Muscle layer of colon (tissue), 2 donors: ENCODE measurements at regions not wholly inside any gene's neighbourhood (a gene's known extent, or its start where the extent isn't known, plus 50 kb on each side); places are given as distances from the start of the nearest gene placed in this dataset.

ENCODE experiments used
- H3K27ac ChIP-seq: one replicate; pipeline ENCODE4 v1.7.0; 2013; ENCODE audit warnings: low read depth, mild to moderate bottlenecking, low read length, moderate library complexity
- H3K27me3 ChIP-seq, 2 donors: one replicate each; pipeline ENCODE4 v1.7.0; 2013; ENCODE audit warnings: low read length in 2 of 2, mild to moderate bottlenecking in 2 of 2; ENCODE audit not compliant: insufficient read depth in 2 of 2, control insufficient read depth in 1 of 2
- H3K36me3 ChIP-seq: one replicate; pipeline ENCODE4 v1.7.0; 2013; ENCODE audit warnings: mild to moderate bottlenecking, low read length; ENCODE audit not compliant: insufficient read depth
- H3K4me1 ChIP-seq: one replicate; pipeline ENCODE4 v1.7.0; 2013; ENCODE audit warnings: mild to moderate bottlenecking, low read length; ENCODE audit not compliant: insufficient read depth
- H3K4me3 ChIP-seq, 2 donors: one replicate each; pipeline ENCODE4 v1.7.0; 2013; ENCODE audit warnings: low read length in 2 of 2, low read depth in 1 of 2, mild to moderate bottlenecking in 1 of 2, moderate library complexity in 1 of 2
- H3K9ac ChIP-seq: one replicate; pipeline ENCODE4 v1.7.0; 2013; ENCODE audit warnings: low read length
- H3K9me3 ChIP-seq: one replicate; pipeline ENCODE4 v1.7.0; 2013; ENCODE audit warnings: mild to moderate bottlenecking, low read length
- donor health status: abdominal sarcoma.
- donor health status: Adenocarcinoma of cecum.

- H3K27me3 ChIP-seq = no peaks in the 10 kb centered on the region
- peak overlapping the region; percentile 40 for H3K27ac ChIP-seq
- no peaks in the 10 kb centered on the region for H3K9me3 ChIP-seq
These were observed 242.7 kb downstream of the SYK start for GRCh38 chr9:91044354-91044753.

DNA sequence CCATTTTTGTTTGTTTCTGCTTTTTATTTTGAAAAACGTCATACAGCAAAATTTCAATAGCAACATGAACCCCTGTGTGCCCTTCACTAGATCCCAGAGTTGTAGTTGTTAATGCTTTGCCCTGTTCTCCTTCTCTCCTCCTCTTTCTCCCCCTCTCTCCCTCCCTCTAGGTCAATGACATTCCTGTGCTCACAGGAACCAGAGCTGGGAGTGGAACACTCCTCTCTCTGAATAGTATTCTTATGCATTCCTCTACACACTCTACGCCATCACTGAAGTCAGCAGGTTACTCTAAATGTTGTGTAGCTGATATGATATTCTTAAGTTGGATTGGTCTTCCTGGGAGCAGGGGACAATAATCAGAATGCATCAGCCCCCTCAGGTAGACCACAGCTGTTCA lies 243.4 kb downstream of the SYK start:
- Histone ChIP-seq H3K27me3 (no peaks in the 10 kb centered on the region), H3K9me3 (no peaks in the 10 kb centered on the region), H3K27ac (no peak overlapping the region), H3K36me3 (no peaks in the 10 kb centered on the region), H3K4me1 (peaks cover 19% of the 10 kb centered on the region), H3K4me3 (no peak overlapping the region), H3K9ac (no peak overlapping the region)

More at GRCh38 chr9:91044354-91044753, 242.7 kb downstream of the SYK start:
- Histone ChIP-seq H3K4me1 (peaks cover 19% of the 10 kb centered on the region), H3K4me3 (no peak overlapping the region), H3K9ac (no peak overlapping the region), H3K36me3 (no peaks in the 10 kb centered on the region)

DNA sequence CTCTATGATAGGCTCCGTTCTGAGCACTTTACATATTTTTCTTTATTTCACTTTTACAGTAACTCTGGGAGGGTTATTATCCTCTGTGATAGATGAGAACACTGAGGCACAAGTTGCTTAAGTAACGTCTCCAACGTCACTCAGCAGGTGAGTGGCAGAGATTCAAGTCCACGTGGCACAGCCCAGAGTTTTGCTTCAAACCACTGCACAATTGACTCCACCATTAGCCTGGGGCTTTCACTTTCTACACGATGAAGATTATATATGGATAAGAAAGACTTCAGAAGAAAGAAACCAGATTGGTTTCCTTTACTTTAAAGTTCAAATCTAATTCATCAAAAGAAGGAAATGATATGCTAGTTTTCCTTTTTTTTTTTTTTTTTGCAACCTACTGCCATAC lies 245.9 kb downstream of the SYK start:
- H3K4me3 ChIP-seq = no peak overlapping the region
- H3K27me3 ChIP-seq = no peaks in the 10 kb centered on the region
- H3K4me1 ChIP-seq = peaks cover 19% of the 10 kb centered on the region
- H3K27ac ChIP-seq = no peak overlapping the region
- H3K9me3 ChIP-seq = no peaks in the 10 kb centered on the region
- no peaks in the 10 kb centered on the region for H3K36me3 ChIP-seq
- H3K9ac ChIP-seq = no peak overlapping the region

DNA sequence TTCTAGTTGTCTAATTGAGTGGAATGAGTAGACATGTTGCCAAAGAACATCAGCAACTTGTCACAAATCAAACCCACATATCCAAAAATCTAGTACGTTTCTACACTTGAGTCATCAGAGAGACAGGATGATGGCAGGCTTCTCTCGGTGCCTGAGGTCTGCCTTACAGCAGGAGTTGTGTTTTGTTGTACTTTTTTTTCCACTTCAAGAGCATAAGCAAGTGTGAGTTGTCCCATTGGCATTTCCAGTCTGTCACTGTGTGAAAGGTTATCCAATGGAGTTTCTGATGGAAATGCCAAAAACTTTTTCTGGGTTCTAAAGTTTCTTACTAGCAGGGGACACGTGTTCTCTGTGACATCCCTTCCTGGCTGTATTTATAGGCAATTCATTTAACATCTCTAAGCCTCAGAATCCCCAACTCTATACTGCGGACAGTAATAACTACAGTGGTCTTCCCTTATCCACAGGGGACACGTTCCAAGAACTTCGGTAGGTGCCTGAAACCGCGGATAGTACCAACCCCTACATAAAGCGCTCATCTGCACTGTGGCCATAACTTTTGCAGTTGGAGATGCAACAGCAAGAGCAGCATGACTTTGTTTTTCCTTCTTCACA lies 246.5 kb downstream of the SYK start:
- H3K27ac ChIP-seq = no peak overlapping the region
- H3K4me3 ChIP-seq = no peak overlapping the region
- H3K4me1 ChIP-seq = peaks cover 19% of the 10 kb centered on the region
- H3K36me3 ChIP-seq = no peaks in the 10 kb centered on the region
- no peak overlapping the region for H3K9ac ChIP-seq
- H3K9me3 ChIP-seq = no peaks in the 10 kb centered on the region
- no peaks in the 10 kb centered on the region for H3K27me3 ChIP-seq

- no peaks in the 10 kb centered on the region for H3K9me3 ChIP-seq
- no peak overlapping the region for H3K4me3 ChIP-seq
- no peak overlapping the region for H3K9ac ChIP-seq
- H3K27me3 ChIP-seq = no peaks in the 10 kb centered on the region
- H3K27ac ChIP-seq = no peak overlapping the region
- H3K36me3 ChIP-seq = no peaks in the 10 kb centered on the region
- H3K4me1 ChIP-seq = peaks cover 16% of the 10 kb centered on the region
These were observed 247.1 kb downstream of the SYK start for GRCh38 chr9:91048749-91049148.

- no peak overlapping the region for H3K9ac ChIP-seq
- no peaks in the 10 kb centered on the region for H3K27me3 ChIP-seq
- H3K4me3 ChIP-seq = no peak overlapping the region
- H3K4me1 ChIP-seq = no peaks in the 10 kb centered on the region
- H3K9me3 ChIP-seq = no peaks in the 10 kb centered on the region
- no peak overlapping the region for H3K27ac ChIP-seq
- no peaks in the 10 kb centered on the region for H3K36me3 ChIP-seq
These were observed 252.2 kb downstream of the SYK start for GRCh38 chr9:91053824-91054223.

DNA sequence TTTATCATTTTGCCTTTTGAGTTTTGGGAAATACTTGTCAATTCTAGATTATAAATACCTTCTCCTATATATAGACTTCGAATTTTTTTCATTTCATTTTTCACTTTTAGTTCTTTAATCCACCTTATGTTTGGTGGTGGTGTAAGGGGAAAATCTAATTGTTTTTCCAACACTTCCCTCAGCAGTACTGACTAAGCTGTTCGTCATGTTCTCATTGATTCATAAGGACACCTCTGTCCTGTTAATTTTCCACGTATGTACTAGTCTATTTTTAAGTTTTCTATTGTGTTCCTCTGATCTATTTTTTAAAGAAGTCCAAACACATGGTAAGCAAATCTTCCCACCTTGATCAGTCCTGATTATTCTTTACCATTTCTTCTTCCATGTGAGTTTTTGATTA lies 254.2 kb downstream of the SYK start:
- no peak overlapping the region for H3K4me3 ChIP-seq
- no peaks in the 10 kb centered on the region for H3K9me3 ChIP-seq
- no peak overlapping the region for H3K27ac ChIP-seq
- peaks cover 9% of the 10 kb centered on the region for H3K4me1 ChIP-seq
- no peak overlapping the region for H3K9ac ChIP-seq
- H3K27me3 ChIP-seq = no peaks in the 10 kb centered on the region
- H3K36me3 ChIP-seq = no peaks in the 10 kb centered on the region

- Histone ChIP-seq H3K4me3 (no peak overlapping the region), H3K9me3 (no peaks in the 10 kb centered on the region), H3K4me1 (peaks cover 9% of the 10 kb centered on the region), H3K9ac (no peak overlapping the region), H3K27me3 (no peaks in the 10 kb centered on the region), H3K27ac (no peak overlapping the region), H3K36me3 (no peaks in the 10 kb centered on the region)
These were observed 254.9 kb downstream of the SYK start for GRCh38 chr9:91056486-91056885.

DNA sequence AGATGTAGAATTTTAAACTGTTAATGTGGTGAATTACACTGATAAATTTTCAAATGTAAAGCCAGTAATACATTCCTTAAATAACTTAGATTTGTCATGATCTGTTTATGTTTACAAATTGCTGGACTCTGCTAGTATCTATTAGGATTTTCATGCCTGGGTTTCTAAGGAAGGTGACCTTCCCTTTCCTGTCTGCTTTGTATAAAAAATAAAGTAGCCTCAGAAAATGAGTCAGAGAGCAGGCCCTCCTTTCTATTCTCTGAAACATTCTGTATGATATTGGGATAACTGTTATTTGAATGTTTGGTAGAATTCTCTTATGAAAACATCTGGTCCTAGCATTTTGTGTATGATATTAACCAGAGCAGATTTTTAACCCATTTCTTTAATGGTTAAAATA lies 255.3 kb downstream of the SYK start:
- no peaks in the 10 kb centered on the region for H3K36me3 ChIP-seq
- no peaks in the 10 kb centered on the region for H3K27me3 ChIP-seq
- peaks cover 9% of the 10 kb centered on the region for H3K4me1 ChIP-seq
- no peak overlapping the region for H3K9ac ChIP-seq
- no peaks in the 10 kb centered on the region for H3K9me3 ChIP-seq
- H3K27ac ChIP-seq = no peak overlapping the region
- H3K4me3 ChIP-seq = no peak overlapping the region

DNA sequence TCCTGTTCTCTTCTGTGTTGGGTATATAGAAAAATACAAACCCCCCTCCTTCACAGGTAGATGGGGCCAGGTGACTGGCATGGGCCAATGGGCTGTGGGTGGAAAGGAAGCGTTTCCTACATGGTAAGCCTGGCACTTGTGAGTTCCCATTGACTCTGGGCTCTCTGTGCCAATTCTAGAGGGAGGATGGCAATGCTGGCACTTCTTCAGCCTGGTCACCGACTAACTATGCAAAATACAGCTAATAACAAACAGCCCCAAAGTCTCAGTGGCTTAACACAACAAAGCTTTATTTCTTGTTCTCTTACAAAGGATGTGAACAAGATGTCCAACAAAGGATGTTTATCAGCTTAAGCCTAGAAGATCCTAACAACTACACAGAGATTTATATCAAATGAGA lies 258.1 kb downstream of the SYK start:
- no peak overlapping the region for H3K4me3 ChIP-seq
- H3K27me3 ChIP-seq = no peaks in the 10 kb centered on the region
- H3K9me3 ChIP-seq = no peaks in the 10 kb centered on the region
- H3K9ac ChIP-seq = no peak overlapping the region
- no peak overlapping the region for H3K27ac ChIP-seq
- H3K36me3 ChIP-seq = no peaks in the 10 kb centered on the region
- H3K4me1 ChIP-seq = peaks cover 9% of the 10 kb centered on the region

- Histone ChIP-seq H3K27ac (no peak overlapping the region), H3K9me3 (no peaks in the 10 kb centered on the region), H3K27me3 (no peaks in the 10 kb centered on the region), H3K4me3 (no peak overlapping the region), H3K4me1 (peaks cover 9% of the 10 kb centered on the region), H3K9ac (no peak overlapping the region), H3K36me3 (no peaks in the 10 kb centered on the region)
These were observed 259.1 kb downstream of the SYK start for GRCh38 chr9:91060520-91061343.

DNA sequence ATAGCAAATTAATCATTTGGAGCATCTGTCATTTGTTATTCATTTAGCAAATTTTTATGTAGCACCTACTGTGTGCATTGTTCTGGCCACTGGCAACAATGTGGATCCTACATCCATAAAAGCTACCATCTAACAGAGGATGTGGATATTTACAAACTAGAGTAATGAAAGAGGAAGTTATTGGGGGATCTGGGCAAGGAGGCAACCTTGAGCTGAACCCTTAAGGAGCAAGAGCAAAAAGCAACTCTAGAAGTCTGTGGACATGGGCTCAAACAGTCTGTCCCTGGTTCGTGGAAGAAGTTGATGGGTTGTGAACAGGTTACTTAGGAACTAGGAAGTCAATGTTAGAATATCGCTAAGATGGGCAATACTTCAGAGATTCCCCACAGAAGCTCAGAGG lies 259.9 kb downstream of the SYK start:
- H3K4me3 ChIP-seq = no peak overlapping the region
- H3K9me3 ChIP-seq = no peaks in the 10 kb centered on the region
- H3K27ac ChIP-seq = no peak overlapping the region
- no peaks in the 10 kb centered on the region for H3K36me3 ChIP-seq
- H3K4me1 ChIP-seq = peaks cover 9% of the 10 kb centered on the region
- H3K9ac ChIP-seq = no peak overlapping the region
- H3K27me3 ChIP-seq = no peaks in the 10 kb centered on the region
